ENCODE measurements at regions not wholly inside any gene's neighbourhood (a gene's known extent, or its start where the extent isn't known, plus 50 kb on each side); places are given as distances from the start of the nearest gene placed in this dataset.

- no peaks in the 10 kb centered on the region for H3K4me1 ChIP-seq
- intact Hi-C loops (cut with DNase I), result no loop called here
- H3K36me3 ChIP-seq, result no peaks in the 10 kb centered on the region
- DNase-seq, result no peak
- no peaks in the 10 kb centered on the region for H3K9me3 ChIP-seq
- no peak for TF ChIP-seq CTCF (IDR thresholded peaks at IDR 0.05)
- H3K27ac ChIP-seq, result no peak overlapping the region
- no peaks in the 10 kb centered on the region for H3K27me3 ChIP-seq
- WGBS, 2 donors, result 92 to 93% methylated on average over 2 of the region's 2 CpGs
- H3K4me3 ChIP-seq (replicated peaks in 1 of 3), result no peak overlapping the region
These were observed 212.9 kb upstream of the SFSWAP start for GRCh38 chr12:131497966-131498365.

- H3K36me3 ChIP-seq, result no peaks in the 10 kb centered on the region
- TF ChIP-seq POLR2A (IDR thresholded peaks at IDR 0.05) (no peak), CTCF (IDR thresholded peaks at IDR 0.05) (no peak)
- H3K27ac ChIP-seq, result no peak overlapping the region
- no peaks in the 10 kb centered on the region for H3K4me1 ChIP-seq
- DNase-seq, result no peak
- H3K27me3 ChIP-seq, result no peaks in the 10 kb centered on the region
- H3K4me3 ChIP-seq (replicated peaks in 1 of 3), result no peak overlapping the region
- WGBS, 2 donors, result 58 to 76% methylated on average over 1 of the region's 1 CpG
- H3K9me3 ChIP-seq, result no peaks in the 10 kb centered on the region
- intact Hi-C loops (cut with DNase I), result no loop called here
These were observed 211.6 kb upstream of the SFSWAP start for GRCh38 chr12:131499160-131499863.

- H3K4me3 ChIP-seq (replicated peaks in 1 of 3), result no peak overlapping the region
- no peaks in the 10 kb centered on the region for H3K9me3 ChIP-seq
- no peak overlapping the region for H3K27ac ChIP-seq
- DNase-seq, result no peak
- TF ChIP-seq POLR2A (IDR thresholded peaks at IDR 0.05) (no peak), CTCF (IDR thresholded peaks at IDR 0.05) (no peak)
- H3K4me1 ChIP-seq, result no peaks in the 10 kb centered on the region
- H3K27me3 ChIP-seq, result no peaks in the 10 kb centered on the region
- intact Hi-C loops (cut with DNase I), result no loop called here
- WGBS, 2 donors, result 26 to 47% methylated on average over 1 of the region's 1 CpG
- H3K36me3 ChIP-seq, result no peaks in the 10 kb centered on the region
These were observed 211.1 kb upstream of the SFSWAP start for GRCh38 chr12:131499864-131500190.

- no peaks in the 10 kb centered on the region for H3K36me3 ChIP-seq
- H3K27ac ChIP-seq, result no peak overlapping the region
- no peaks in the 10 kb centered on the region for H3K4me1 ChIP-seq
- WGBS, 2 donors, result 77 to 86% methylated on average over 8 to 10 of the region's 10 CpGs
- no peak for DNase-seq
- TF ChIP-seq CTCF (IDR thresholded peaks at IDR 0.05), result no peak
- TF ChIP-seq POLR2A (IDR thresholded peaks at IDR 0.05), result no peak
- no peaks in the 10 kb centered on the region for H3K9me3 ChIP-seq
- H3K27me3 ChIP-seq, result no peaks in the 10 kb centered on the region
- intact Hi-C loops (cut with DNase I), result no loop called here
- no peak overlapping the region for H3K4me3 ChIP-seq (replicated peaks in 1 of 3)
These were observed 210.3 kb upstream of the SFSWAP start for GRCh38 chr12:131500564-131500963.

GRCh38 chr12:131505561-131505960, 205.3 kb upstream of the SFSWAP start:
- Histone ChIP-seq H3K4me1 (no peaks in the 10 kb centered on the region), H3K36me3 (no peaks in the 10 kb centered on the region), H3K9me3 (no peaks in the 10 kb centered on the region), H3K27ac (no peak overlapping the region), H3K4me3 (replicated peaks in 1 of 3) (no peak overlapping the region), H3K27me3 (no peaks in the 10 kb centered on the region)
- WGBS, 2 donors, result 63 to 68% methylated on average over 9 of the region's 9 CpGs
- TF ChIP-seq POLR2A (IDR thresholded peaks at IDR 0.05) (no peak), CTCF (IDR thresholded peaks at IDR 0.05) (no peak)
- intact Hi-C loops (cut with DNase I), result no loop called here
- no peak for DNase-seq
